B cell (primary cell): ENCODE measurements at regions not wholly inside any gene's neighbourhood (a gene's known extent, or its start where the extent isn't known, plus 50 kb on each side); places are given as distances from the start of the nearest gene placed in this dataset.

Source experiments
- ATAC-seq: fragments of 200-7000 bp; cut with Tn5 transposase; one replicate; pipeline ENCODE4 v1.10.0; 2021; ENCODE audit warnings: low read depth, mild to moderate bottlenecking, moderate number of reproducible peaks, moderate library complexity
- CTCF ChIA-PET: fragments of 350-600 bp; sonication (Branson Sonifier 250); formaldehyde crosslinking; loops from one replicate; lab custom pipeline; 2021; ENCODE audit warnings: antibody characterized with exemption, inconsistent platforms; lab: Charles Lee
- POLR2A ChIA-PET: fragments of 350-600 bp; sonication (Branson Sonifier 250); formaldehyde crosslinking; loops from one replicate; lab custom pipeline; 2021; ENCODE audit warnings: antibody characterized with exemption; lab: Charles Lee
- DNase-seq: peaks from one replicate; pipeline ENCODE4 v3.0.0; 2013
- H2AFZ ChIP-seq: 2 replicates; pipeline ENCODE4 v1.6.1; 2012; ENCODE audit warnings: mild to moderate bottlenecking, low read depth, low read length; ENCODE audit not compliant: insufficient read depth, poor library complexity, severe bottlenecking
- H3K27ac ChIP-seq, 2 donors: 1 replicate in 1 of 2; 2 replicates in 1 of 2; pipeline ENCODE4 v1.5.1; 2012 to 2013; ENCODE audit warnings: low read length in 2 of 2, mild to moderate bottlenecking in 2 of 2, moderate library complexity in 1 of 2
- H3K27me3 ChIP-seq, 4 experiments: fragments of 200-600 bp in 1 of 4; sonication (generic) in 1 of 4; replicated peaks in 1 of 4; 1 replicate in 2 of 4; 2 replicates in 2 of 4; pipeline versions ENCODE4 v1.6.1 to v1.7.0; 2013 to 2016; ENCODE audit warnings: low read length in 3 of 4, mild to moderate bottlenecking in 2 of 4, mixed read lengths in 1 of 4, moderate library complexity in 1 of 4; ENCODE audit not compliant: insufficient read depth in 4 of 4, control insufficient read depth in 3 of 4; ENCODE audit errors: control extremely low read depth in 1 of 4
- H3K36me3 ChIP-seq, 2 experiments: replicated peaks in 1 of 2; 1 replicate in 1 of 2; 2 replicates in 1 of 2; pipeline versions ENCODE4 v1.6.1 to v1.7.1; 2013; ENCODE audit warnings: low read length in 1 of 2; ENCODE audit not compliant: insufficient read depth in 2 of 2, control insufficient read depth in 1 of 2; ENCODE audit errors: control extremely low read depth in 1 of 2, extremely low read depth in 1 of 2
- H3K4me1 ChIP-seq, 2 donors: fragments of 200-600 bp in 1 of 2; sonication (generic) in 1 of 2; 1 replicate in 1 of 2; 2 replicates in 1 of 2; pipeline versions ENCODE4 v1.5.1 to v1.6.1; 2013 to 2017; ENCODE audit warnings: low read length in 2 of 2; ENCODE audit not compliant: control insufficient read depth in 2 of 2, insufficient read depth in 2 of 2
- H3K4me2 ChIP-seq: replicated peaks from 2 replicates; pipeline ENCODE3; 2012; ENCODE audit warnings: mild to moderate bottlenecking, low read depth, low read length; ENCODE audit not compliant: poor library complexity, severe bottlenecking
- H3K4me3 ChIP-seq, 5 experiments: fragments of 200-600 bp in 1 of 5; sonication (generic) in 1 of 5; 1 replicate in 3 of 5; 2 replicates in 2 of 5; pipeline versions ENCODE4 v1.5.1 to v1.7.0; 2011 to 2016; ENCODE audit warnings: low read length in 4 of 5, mild to moderate bottlenecking in 4 of 5, low read depth in 2 of 5, control low read depth in 1 of 5, moderate library complexity in 1 of 5; ENCODE audit not compliant: insufficient read depth in 1 of 5; ENCODE audit errors: control extremely low read depth in 1 of 5, extremely low read depth in 1 of 5
- H3K79me2 ChIP-seq: fragments of 200-600 bp; sonication (generic); one replicate; pipeline ENCODE4 v1.6.0; 2016; ENCODE audit warnings: low read length; ENCODE audit not compliant: control insufficient read depth, insufficient read depth
- H3K9ac ChIP-seq: fragments of 200-600 bp; sonication (generic); 2 replicates; pipeline ENCODE4 v1.6.1; 2017; ENCODE audit warnings: mild to moderate bottlenecking, low read length, moderate library complexity
- H3K9me3 ChIP-seq, 3 donors: one replicate each; pipeline versions ENCODE4 v1.6.1 to v1.7.1; 2013; ENCODE audit warnings: low read length in 2 of 3; ENCODE audit not compliant: control insufficient read depth in 2 of 3, insufficient read depth in 1 of 3; ENCODE audit errors: control extremely low read depth in 1 of 3
- H4K20me1 ChIP-seq: 2 replicates; pipeline ENCODE4 v1.6.0; 2012; ENCODE audit warnings: mild to moderate bottlenecking, low read length; ENCODE audit not compliant: insufficient read depth, control insufficient read depth, poor library complexity, severe bottlenecking
- H3K27ac Mint-ChIP-seq: one replicate; pipeline ENCODE4 v1.8.0; 2021; ENCODE audit warnings: mixed read lengths
- H3K27me3 Mint-ChIP-seq: one replicate; pipeline ENCODE4 v1.8.0; 2021; ENCODE audit warnings: mixed read lengths
- H3K4me1 Mint-ChIP-seq: one replicate; pipeline ENCODE4 v1.8.0; 2021; ENCODE audit warnings: mixed read lengths
- H3K4me3 Mint-ChIP-seq: one replicate; pipeline ENCODE4 v1.8.0; 2021; ENCODE audit warnings: mixed read lengths
- H3K9me3 Mint-ChIP-seq: one replicate; pipeline ENCODE4 v1.8.0; 2022; ENCODE audit warnings: mixed read lengths; ENCODE audit not compliant: insufficient read depth
- CTCF ChIP-seq: fragments of 200-600 bp; IDR thresholded peaks from one replicate; pipeline ENCODE4 v1.8.0; 2022; ENCODE audit warnings: antibody characterized with exemption, mild to moderate bottlenecking
- EZH2 ChIP-seq: IDR thresholded peaks from 2 replicates; pipeline ENCODE4 v1.6.1; 2012; ENCODE audit warnings: borderline replicate concordance, low read depth, mild to moderate bottlenecking, moderate library complexity, low read length; ENCODE audit not compliant: insufficient read depth, poor library complexity, severe bottlenecking
- WGBS: methylation state at CpG from one replicate; pipeline ENCODE4 v1.1.5; 2013; ENCODE audit warnings: missing lambda C conversion rate; ENCODE audit not compliant: insufficient coverage; 5-methylcytosine and 5-hydroxymethylcytosine counted together
- intact Hi-C: fragments of 100-400 bp; cut with micrococcal nuclease; formaldehyde crosslinking; loops from one replicate; pipeline ENCODE4 v1.10.0; 2022

DNA sequence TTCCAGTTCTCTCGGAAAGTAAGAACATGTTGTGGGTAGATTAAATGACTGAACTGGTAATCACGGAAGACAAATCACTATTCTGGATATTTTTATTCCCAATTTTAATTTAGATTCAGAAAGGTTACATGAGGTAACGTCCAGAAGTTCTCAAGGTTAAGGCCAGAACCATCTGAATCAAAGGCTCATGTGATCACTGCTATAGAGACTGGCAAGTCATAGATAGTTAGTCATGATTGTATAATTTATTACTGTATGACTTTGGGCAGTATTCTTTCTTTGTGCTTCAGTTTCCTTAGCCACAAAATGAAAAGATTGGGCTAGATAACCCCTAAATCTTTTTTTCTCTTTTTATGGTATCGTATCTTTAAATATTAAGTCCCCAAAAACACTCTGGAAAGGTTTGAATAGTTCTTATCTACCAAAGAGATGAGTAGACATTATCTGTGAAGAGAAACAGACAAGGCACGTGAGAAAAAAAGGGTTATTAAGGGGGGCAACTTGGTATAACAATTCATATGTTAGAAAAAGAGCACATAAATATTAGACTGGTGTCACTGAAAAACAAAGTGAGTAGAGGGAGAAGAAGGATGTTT is 241.0 kb downstream of the PTPRC start:
- CTCF ChIA-PET, result interaction anchor here (1.0 kb wide), 1 partner anchor 672 kb away, joined by 3 read pairs; no protein-coding TSS in a partner anchor
- no peak for ATAC-seq

More for the DNA sequence above, 241.0 kb downstream of the PTPRC start:
- POLR2A ChIA-PET, result no interaction called here
- H3K4me1 Mint-ChIP-seq, result peaks cover 6% of the 10 kb centered on the region
- TF ChIP-seq EZH2, result no peak
- TF ChIP-seq CTCF, result no peak
- H3K9me3 ChIP-seq, result peaks cover 0 to 3% (median 0%) of the 10 kb centered on the region in 3 donors
- no peaks in the 10 kb centered on the region for H3K27me3 Mint-ChIP-seq
- H3K4me3 ChIP-seq, result no peak overlapping the region
- WGBS, result no CpG with 5 or more reads among the region's 5 CpGs
- no peak for DNase-seq
- H3K27ac ChIP-seq, result no peak overlapping the region
- H3K9ac ChIP-seq, result no peak overlapping the region
- H3K9me3 Mint-ChIP-seq, result no peaks in the 10 kb centered on the region
- H2AFZ ChIP-seq, result no peak overlapping the region
- peaks cover 2% of the 10 kb centered on the region for H3K79me2 ChIP-seq
- H3K36me3 ChIP-seq, result peaks cover 0 to 5% of the 10 kb centered on the region in 2 experiments
- H3K4me3 Mint-ChIP-seq, result no peak overlapping the region
- no peak overlapping the region for H3K4me2 ChIP-seq
- no peaks in the 10 kb centered on the region for H3K27me3 ChIP-seq
- no peaks in the 10 kb centered on the region for H4K20me1 ChIP-seq
- intact Hi-C loops, result no loop called here
- H3K4me1 ChIP-seq, result no peaks in the 10 kb centered on the region
- no peak overlapping the region for H3K27ac Mint-ChIP-seq
